Brain microvascular endothelial cell (primary cell): ENCODE measurements at regions not wholly inside any gene's neighbourhood (a gene's known extent, or its start where the extent isn't known, plus 50 kb on each side); places are given as distances from the start of the nearest gene placed in this dataset.

Experiments used
- DNase-seq: peaks from one replicate; pipeline ENCODE4 v3.0.0-alpha.2; 2020
- H3K27ac ChIP-seq: fragments of 250-450 bp; sonication (Bioruptor Pico); 2 replicates; pipeline ENCODE4 v1.5.1; 2020; ENCODE audit warnings: mild to moderate bottlenecking, moderate library complexity
- H3K27me3 ChIP-seq: fragments of 250-450 bp; sonication (Bioruptor Pico); replicated peaks from 2 replicates; pipeline ENCODE4 v1.5.1; 2020; ENCODE audit warnings: mild to moderate bottlenecking
- H3K36me3 ChIP-seq: fragments of 250-450 bp; sonication (Bioruptor Pico); replicated peaks from 2 replicates; pipeline ENCODE4 v1.5.1; 2020; ENCODE audit warnings: mild to moderate bottlenecking
- H3K4me3 ChIP-seq: 2 replicates; pipeline ENCODE4 v1.5.1; 2011; ENCODE audit warnings: low read depth, mild to moderate bottlenecking, control low read depth, low read length, moderate library complexity
- in situ Hi-C: cut with HindIII; loops from 2 replicates; pipeline ENCODE4 v1.10.0; 2017; ENCODE audit warnings: low sequenced_read_pairs, low pct_ligation_motif_present
- TF ChIP-seq, protein P1 (sequence below): IDR thresholded peaks from 2 replicates; pipeline ENCODE4 v1.5.1; 2011; ENCODE audit warnings: low read depth, mild to moderate bottlenecking, moderate library complexity, low read length, control low read depth, inconsistent platforms; ENCODE audit errors: missing control alignments

DNA sequence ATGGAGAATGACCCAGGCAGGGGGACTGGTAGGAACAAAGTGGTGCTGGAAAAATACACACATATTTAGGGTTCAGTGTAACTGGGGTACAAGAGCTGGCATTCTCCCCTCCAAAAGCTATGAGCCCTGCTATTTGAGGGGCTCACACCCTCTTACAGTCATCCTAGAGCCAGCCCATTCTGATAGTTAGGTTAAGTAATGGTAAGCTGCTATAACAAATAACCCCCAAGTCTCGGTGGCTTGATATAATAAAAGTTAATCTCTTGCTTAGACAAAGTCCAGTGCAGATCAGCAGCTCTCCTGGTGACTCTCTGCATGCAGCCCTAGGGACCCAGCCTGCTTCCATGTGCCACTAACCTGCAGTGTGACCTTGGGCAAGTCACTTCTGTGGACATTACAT lies 234.9 kb upstream of the HES1 start:
- in situ Hi-C loops: no loop called here
- DNase-seq: no peak
- no peak overlapping the region for H3K27ac ChIP-seq

DNA sequence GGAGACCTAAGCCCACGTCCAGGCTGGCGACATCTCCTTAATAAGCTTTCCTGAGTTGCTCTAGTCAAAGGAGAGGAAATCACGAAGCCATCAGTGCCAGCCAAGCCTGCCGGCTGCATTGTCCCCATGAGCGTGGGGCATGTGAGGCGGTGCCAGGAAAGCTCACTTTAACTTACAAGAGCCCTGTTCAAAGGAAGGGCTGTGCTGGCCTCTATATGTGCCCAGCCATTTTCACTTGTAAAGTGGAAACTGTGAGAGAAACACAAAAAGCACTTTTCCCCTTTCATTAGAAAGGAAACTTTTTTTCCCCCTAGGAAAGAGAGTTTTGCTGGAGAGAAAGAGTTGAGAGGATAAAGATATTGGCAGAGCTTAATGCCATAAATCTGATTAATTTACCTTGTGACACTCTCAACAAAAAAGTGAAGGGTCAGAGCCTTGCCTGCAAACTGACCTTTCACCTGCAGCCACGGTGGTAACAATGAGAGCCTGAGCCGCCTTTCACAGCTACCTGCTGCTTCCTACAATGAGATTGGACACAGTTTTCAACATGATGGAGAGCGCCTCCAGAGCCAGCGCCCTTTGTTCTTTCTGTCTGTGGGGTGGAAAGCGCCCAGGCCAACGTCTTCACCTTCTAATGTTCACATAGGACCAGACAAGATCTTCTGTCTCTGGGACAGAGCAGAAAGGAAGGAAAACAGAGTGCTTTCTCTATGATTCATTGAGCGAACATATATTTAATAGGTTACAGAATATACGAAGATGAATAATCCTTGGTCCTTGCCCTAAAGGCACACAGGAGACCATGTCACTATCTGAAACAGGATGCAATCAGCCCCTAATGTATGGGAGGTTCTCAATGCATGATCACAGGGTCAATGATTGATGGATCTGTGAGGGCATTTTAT lies 233.1 kb upstream of the HES1 start:
- DNase-seq: no peak
- no peak overlapping the region for H3K4me3 ChIP-seq
- H3K36me3 ChIP-seq: no peaks in the 10 kb centered on the region

More for the DNA sequence above, 234.9 kb upstream of the HES1 start:
- Histone ChIP-seq H3K4me3 (no peak overlapping the region), H3K27me3 (peaks cover 29% of the 10 kb centered on the region), H3K36me3 (no peaks in the 10 kb centered on the region)
- TF ChIP-seq, protein P1, sequence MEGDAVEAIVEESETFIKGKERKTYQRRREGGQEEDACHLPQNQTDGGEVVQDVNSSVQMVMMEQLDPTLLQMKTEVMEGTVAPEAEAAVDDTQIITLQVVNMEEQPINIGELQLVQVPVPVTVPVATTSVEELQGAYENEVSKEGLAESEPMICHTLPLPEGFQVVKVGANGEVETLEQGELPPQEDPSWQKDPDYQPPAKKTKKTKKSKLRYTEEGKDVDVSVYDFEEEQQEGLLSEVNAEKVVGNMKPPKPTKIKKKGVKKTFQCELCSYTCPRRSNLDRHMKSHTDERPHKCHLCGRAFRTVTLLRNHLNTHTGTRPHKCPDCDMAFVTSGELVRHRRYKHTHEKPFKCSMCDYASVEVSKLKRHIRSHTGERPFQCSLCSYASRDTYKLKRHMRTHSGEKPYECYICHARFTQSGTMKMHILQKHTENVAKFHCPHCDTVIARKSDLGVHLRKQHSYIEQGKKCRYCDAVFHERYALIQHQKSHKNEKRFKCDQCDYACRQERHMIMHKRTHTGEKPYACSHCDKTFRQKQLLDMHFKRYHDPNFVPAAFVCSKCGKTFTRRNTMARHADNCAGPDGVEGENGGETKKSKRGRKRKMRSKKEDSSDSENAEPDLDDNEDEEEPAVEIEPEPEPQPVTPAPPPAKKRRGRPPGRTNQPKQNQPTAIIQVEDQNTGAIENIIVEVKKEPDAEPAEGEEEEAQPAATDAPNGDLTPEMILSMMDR: no peak

DNA sequence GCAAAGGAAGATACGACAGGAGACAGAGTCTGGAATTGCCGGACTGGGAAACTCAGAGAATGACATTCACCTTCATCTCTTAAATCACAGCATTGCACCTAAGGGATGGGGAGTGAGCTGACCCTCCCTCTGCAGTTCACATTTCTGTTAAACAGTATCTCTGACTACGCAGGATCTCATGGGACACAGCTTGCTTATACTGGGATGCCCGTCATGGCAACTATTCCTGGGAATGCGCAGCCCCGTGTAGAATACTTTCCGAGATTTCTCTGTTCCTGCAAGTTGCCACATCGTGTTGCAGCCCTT lies 232.5 kb upstream of the HES1 start:
- no peak for DNase-seq
- Histone ChIP-seq H3K4me3 (no peak overlapping the region), H3K27ac (no peak overlapping the region), H3K27me3 (peaks cover 20% of the 10 kb centered on the region), H3K36me3 (no peaks in the 10 kb centered on the region)
- TF ChIP-seq, protein P1: no peak
- in situ Hi-C loops: no loop called here

More for the DNA sequence above, 233.1 kb upstream of the HES1 start:
- TF ChIP-seq, protein P1: no peak
- Histone ChIP-seq H3K27me3 (peaks cover 20% of the 10 kb centered on the region), H3K27ac (no peak overlapping the region)
- in situ Hi-C loops: no loop called here

DNA sequence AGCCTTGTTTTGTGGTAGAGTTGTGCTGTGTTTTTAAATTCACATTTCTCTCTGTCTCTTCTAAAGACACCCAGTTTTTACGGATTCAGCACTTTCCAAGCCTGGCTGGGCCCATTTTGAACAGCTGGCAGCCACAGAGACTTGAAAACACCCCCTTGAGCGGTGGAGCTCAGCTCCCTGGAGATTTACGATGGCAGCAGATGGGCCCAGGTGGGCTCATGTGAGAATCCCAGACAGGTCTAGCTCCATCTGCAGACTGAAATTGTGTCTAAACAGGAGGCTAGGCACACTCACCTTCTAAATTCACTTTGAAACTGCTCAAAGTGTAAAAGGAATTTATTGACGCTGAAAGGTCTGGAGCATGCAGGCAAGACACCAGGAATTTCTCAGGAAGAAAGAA lies 232.0 kb upstream of the HES1 start:
- Histone ChIP-seq H3K27me3 (peaks cover 18% of the 10 kb centered on the region), H3K4me3 (no peak overlapping the region), H3K27ac (no peak overlapping the region), H3K36me3 (no peaks in the 10 kb centered on the region)
- TF ChIP-seq, protein P1: no peak
- in situ Hi-C loops: no loop called here
- DNase-seq: no peak

DNA sequence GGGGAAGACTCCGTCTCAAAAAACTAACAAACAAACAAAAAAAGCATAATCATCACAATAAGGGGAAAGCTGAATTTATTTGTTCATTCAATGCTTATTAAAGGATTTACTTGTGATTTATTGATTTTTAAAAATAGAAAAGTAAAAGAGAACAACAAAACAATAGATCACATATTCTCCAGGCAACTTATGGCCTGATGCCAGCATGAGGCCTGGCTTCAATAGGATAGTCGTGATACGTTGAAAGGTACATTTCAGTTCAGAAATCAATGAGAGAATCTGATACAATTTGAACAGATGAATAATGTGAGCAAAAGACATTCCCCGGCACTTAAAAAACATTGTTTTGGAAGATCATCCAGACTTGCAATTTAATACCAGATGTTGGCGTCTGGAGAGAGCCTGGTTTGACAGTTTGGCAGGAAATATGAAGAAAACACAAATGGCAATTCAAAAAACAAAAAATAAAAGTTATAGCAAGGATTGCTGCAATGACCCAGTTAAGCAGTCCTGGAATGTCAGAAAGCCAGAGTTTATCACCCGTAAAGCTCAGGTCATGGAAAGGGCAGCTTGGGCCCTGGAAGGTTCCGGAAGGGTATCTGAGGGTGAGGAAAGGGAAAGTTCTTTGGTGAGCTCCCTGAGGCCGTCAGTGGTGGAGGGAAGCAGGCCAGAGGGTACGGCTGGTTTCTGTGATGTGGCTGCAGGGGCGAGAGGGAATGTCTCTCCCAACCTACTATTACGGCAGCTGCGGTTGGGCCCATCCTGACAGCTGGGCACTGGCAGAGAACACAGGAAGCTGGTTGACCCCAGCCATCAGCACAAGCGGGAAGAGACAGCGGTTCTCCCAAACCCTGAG lies 230.2 kb upstream of the HES1 start:
- TF ChIP-seq, protein P1: no peak
- Histone ChIP-seq H3K4me3 (no peak overlapping the region), H3K27me3 (peaks cover 12% of the 10 kb centered on the region), H3K36me3 (no peaks in the 10 kb centered on the region), H3K27ac (no peak overlapping the region)
- in situ Hi-C loops: no loop called here
- DNase-seq: no peak
